Activated CD8-positive, alpha-beta memory T cell treated with anti-CD3 and anti-CD28 coated beads for 48 hours (primary cell): ENCODE measurements at regions not wholly inside any gene's neighbourhood (a gene's known extent, or its start where the extent isn't known, plus 50 kb on each side); places are given as distances from the start of the nearest gene placed in this dataset.

ENCODE experiments used
- DNase-seq, 3 experiments: peaks; one replicate each; pipeline ENCODE4 v3.0.0-alpha.2; 2020; ENCODE audit warnings: low read depth in 2 of 3, low spot score in 2 of 3

GRCh38 chr20:40186826-40187225, 502.2 kb downstream of the MAFB start:
- DNase-seq: no peak

- DNase-seq: no peak
Measured at GRCh38 chr20:40181676-40182075, 507.4 kb downstream of the MAFB start.

- DNase-seq: no peak
Measured at GRCh38 chr20:40176098-40176841, 512.8 kb downstream of the MAFB start.

GRCh38 chr20:40175296-40175695, 513.7 kb downstream of the MAFB start:
- no peak for DNase-seq

- no peak for DNase-seq
Measured at GRCh38 chr20:40173872-40174271, 515.2 kb downstream of the MAFB start.

GRCh38 chr20:40168981-40169620, 519.9 kb downstream of the MAFB start:
- DNase-seq: no peak

GRCh38 chr20:40161391-40161790, 527.6 kb downstream of the MAFB start:
- no peak for DNase-seq

GRCh38 chr20:40160097-40160550, 528.9 kb downstream of the MAFB start:
- no peak for DNase-seq

- no peak for DNase-seq
Measured at GRCh38 chr20:40159276-40159675, 529.8 kb downstream of the MAFB start.

- DNase-seq: no peak
Measured at GRCh38 chr20:40156600-40157317, 532.3 kb downstream of the MAFB start.

- DNase-seq: no peak
Measured at GRCh38 chr20:40154514-40154913, 534.5 kb downstream of the MAFB start.

- DNase-seq: no peak
Measured at GRCh38 chr20:40148886-40149285, 540.1 kb downstream of the MAFB start.

- no peak for DNase-seq
Measured at GRCh38 chr20:40146071-40146470, 543.0 kb downstream of the MAFB start.

GRCh38 chr20:40144581-40144980, 544.5 kb downstream of the MAFB start:
- no peak for DNase-seq

GRCh38 chr20:40134176-40134575, 554.9 kb downstream of the MAFB start:
- DNase-seq: no peak

- DNase-seq: no peak
Measured at GRCh38 chr20:40120827-40121226, 568.2 kb downstream of the MAFB start.

GRCh38 chr20:40111282-40111681, 577.8 kb downstream of the MAFB start:
- DNase-seq: no peak

GRCh38 chr20:40110311-40110831, 578.7 kb downstream of the MAFB start:
- no peak for DNase-seq

- no peak for DNase-seq
Measured at GRCh38 chr20:40109136-40109535, 579.9 kb downstream of the MAFB start.

- DNase-seq: no peak
Measured at GRCh38 chr20:40108321-40108720, 580.7 kb downstream of the MAFB start.

GRCh38 chr20:40104959-40105358, 584.1 kb downstream of the MAFB start:
- no peak for DNase-seq

GRCh38 chr20:40103420-40103819, 585.6 kb downstream of the MAFB start:
- DNase-seq: no peak
